HPDE6-E6E7 (cell line): ENCODE measurements at regions not wholly inside any gene's neighbourhood (a gene's known extent, or its start where the extent isn't known, plus 50 kb on each side); places are given as distances from the start of the nearest gene placed in this dataset.

Source experiments
- DNase-seq: peaks from one replicate; pipeline ENCODE4 v3.0.0; 2011; ENCODE audit warnings: missing footprints; ENCODE audit errors: extremely low spot score

GRCh38 chr10:117670116-117670904 lies 127.8 kb downstream of the EMX2 start:
- no peak for DNase-seq

- no peak for DNase-seq
Measured at GRCh38 chr10:117673230-117674010, 130.9 kb downstream of the EMX2 start.

- DNase-seq: no peak
Measured at GRCh38 chr10:117674201-117674600, 131.7 kb downstream of the EMX2 start.

- DNase-seq: no peak
Measured at GRCh38 chr10:117674646-117675045, 132.1 kb downstream of the EMX2 start.

GRCh38 chr10:117675514-117676055 lies 133.0 kb downstream of the EMX2 start:
- DNase-seq: no peak

GRCh38 chr10:117677239-117677638 lies 134.7 kb downstream of the EMX2 start:
- no peak for DNase-seq

- no peak for DNase-seq
Measured at GRCh38 chr10:117677890-117678500, 135.4 kb downstream of the EMX2 start.

GRCh38 chr10:117680601-117681000 lies 138.1 kb downstream of the EMX2 start:
- no peak for DNase-seq

GRCh38 chr10:117681104-117681503 lies 138.6 kb downstream of the EMX2 start:
- DNase-seq: no peak

- no peak for DNase-seq
Measured at GRCh38 chr10:117684046-117684610, 141.6 kb downstream of the EMX2 start.

GRCh38 chr10:117684672-117685211 lies 142.2 kb downstream of the EMX2 start:
- no peak for DNase-seq

- DNase-seq: no peak
Measured at GRCh38 chr10:117685431-117685830, 142.9 kb downstream of the EMX2 start.

- DNase-seq: no peak
Measured at GRCh38 chr10:117686606-117687005, 144.1 kb downstream of the EMX2 start.

- DNase-seq: no peak
Measured at GRCh38 chr10:117688358-117688757, 145.8 kb downstream of the EMX2 start.

- no peak for DNase-seq
Measured at GRCh38 chr10:117689566-117689965, 147.0 kb downstream of the EMX2 start.

GRCh38 chr10:117690359-117690758 lies 147.8 kb downstream of the EMX2 start:
- no peak for DNase-seq

- no peak for DNase-seq
Measured at GRCh38 chr10:117694190-117694589, 151.6 kb downstream of the EMX2 start.

- no peak for DNase-seq
Measured at GRCh38 chr10:117697402-117697801, 154.9 kb downstream of the EMX2 start.

- no peak for DNase-seq
Measured at GRCh38 chr10:117698809-117699208, 156.3 kb downstream of the EMX2 start.

GRCh38 chr10:117699436-117700075 lies 157.0 kb downstream of the EMX2 start:
- no peak for DNase-seq

- no peak for DNase-seq
Measured at GRCh38 chr10:117710181-117710798, 167.7 kb downstream of the EMX2 start.
